H9 (cell line): ENCODE measurements at regions not wholly inside any gene's neighbourhood (a gene's known extent, or its start where the extent isn't known, plus 50 kb on each side); places are given as distances from the start of the nearest gene placed in this dataset.

ENCODE experiments used
- DNase-seq: peaks from one replicate; pipeline ENCODE4 v3.0.0-alpha.2; 2017
- H2AFZ ChIP-seq: one replicate; pipeline ENCODE4 v1.6.1; 2013; ENCODE audit warnings: mild to moderate bottlenecking, low read length, control low read depth, moderate library complexity
- H2AK5ac ChIP-seq: 2 replicates; pipeline ENCODE4 v1.6.1; 2013; ENCODE audit warnings: low read length, control low read depth, mixed read lengths; ENCODE audit not compliant: insufficient read length
- H2BK120ac ChIP-seq: one replicate; pipeline ENCODE4 v1.6.1; 2013; ENCODE audit warnings: low read depth, mild to moderate bottlenecking, low read length, control low read depth, inconsistent platforms; ENCODE audit not compliant: poor library complexity, severe bottlenecking
- H2BK12ac ChIP-seq: 2 replicates; pipeline ENCODE4 v1.6.1; 2013; ENCODE audit warnings: low read length, control low read depth, mixed read lengths, low read depth; ENCODE audit not compliant: insufficient read length
- H2BK15ac ChIP-seq: 2 replicates; pipeline ENCODE4 v1.6.1; 2013; ENCODE audit warnings: low read depth, low read length, control low read depth
- H2BK20ac ChIP-seq: one replicate; pipeline ENCODE4 v1.6.1; 2013; ENCODE audit warnings: low read depth, mild to moderate bottlenecking, low read length, control low read depth, inconsistent platforms; ENCODE audit not compliant: poor library complexity, severe bottlenecking
- H2BK5ac ChIP-seq: 2 replicates; pipeline ENCODE4 v1.6.1; 2013; ENCODE audit warnings: low read length, control low read depth, mixed read lengths; ENCODE audit not compliant: insufficient read length
- H3K14ac ChIP-seq: 2 replicates; pipeline ENCODE4 v1.6.1; 2013; ENCODE audit warnings: low read length, control low read depth; ENCODE audit not compliant: insufficient read depth
- H3K18ac ChIP-seq: 2 replicates; pipeline ENCODE4 v1.6.1; 2013; ENCODE audit warnings: low read depth, mild to moderate bottlenecking, mixed read lengths, low read length, control low read depth; ENCODE audit not compliant: insufficient read length
- H3K23ac ChIP-seq: 2 replicates; pipeline ENCODE4 v1.6.1; 2013; ENCODE audit warnings: low read length, control low read depth, mixed read lengths, low read depth; ENCODE audit not compliant: insufficient read length
- H3K23me2 ChIP-seq: 2 replicates; pipeline ENCODE4 v1.6.1; 2013; ENCODE audit warnings: low read depth, mild to moderate bottlenecking, mixed read lengths, low read length, control low read depth; ENCODE audit not compliant: insufficient read length, poor library complexity, severe bottlenecking
- H3K27ac ChIP-seq: 2 replicates; pipeline ENCODE4 v1.5.1; 2013; ENCODE audit warnings: low read length, control low read depth, mixed read lengths, low read depth; ENCODE audit not compliant: insufficient read length
- H3K27me3 ChIP-seq: 2 replicates; pipeline ENCODE4 v1.6.1; 2013; ENCODE audit warnings: low read length, control low read depth, inconsistent platforms; ENCODE audit not compliant: insufficient read depth
- H3K4ac ChIP-seq: 2 replicates; pipeline ENCODE4 v1.6.1; 2013; ENCODE audit warnings: low read depth, mild to moderate bottlenecking, control low read depth, inconsistent platforms, low read length, moderate library complexity
- H3K4me1 ChIP-seq: 2 replicates; pipeline ENCODE4 v1.6.1; 2013; ENCODE audit warnings: low read length, control low read depth, inconsistent platforms; ENCODE audit not compliant: insufficient read depth
- H3K4me2 ChIP-seq: 2 replicates; pipeline ENCODE4 v1.6.1; 2013; ENCODE audit warnings: low read length, control low read depth, mixed read lengths; ENCODE audit not compliant: insufficient read length, insufficient read depth
- H3K56ac ChIP-seq: 2 replicates; pipeline ENCODE4 v1.6.1; 2013; ENCODE audit warnings: low read depth, mild to moderate bottlenecking, mixed read lengths, low read length, control low read depth; ENCODE audit not compliant: insufficient read length
- H3K79me1 ChIP-seq: 2 replicates; pipeline ENCODE4 v1.6.1; 2013; ENCODE audit warnings: low read depth, mild to moderate bottlenecking, moderate library complexity, low read length, control low read depth, inconsistent platforms; ENCODE audit not compliant: insufficient read depth, poor library complexity, severe bottlenecking
- H3K79me2 ChIP-seq: 2 replicates; pipeline ENCODE4 v1.6.1; 2013; ENCODE audit warnings: low read length, control low read depth, inconsistent platforms; ENCODE audit not compliant: insufficient read depth
- H3K9ac ChIP-seq: 2 replicates; pipeline ENCODE4 v1.6.1; 2013; ENCODE audit warnings: low read length, control low read depth, mixed read lengths; ENCODE audit not compliant: insufficient read length; ENCODE audit errors: extremely low read depth
- H3K9me3 ChIP-seq: one replicate; pipeline ENCODE4 v1.6.1; 2013; ENCODE audit warnings: low read depth, low read length, inconsistent platforms; ENCODE audit not compliant: control insufficient read depth
- H3T11ph ChIP-seq: one replicate; pipeline ENCODE4 v1.6.1; 2013; ENCODE audit warnings: mild to moderate bottlenecking, low read length, control low read depth, inconsistent platforms
- H4K20me1 ChIP-seq: one replicate; pipeline ENCODE4 v1.6.1; 2013; ENCODE audit not compliant: control insufficient read depth, insufficient read length, insufficient read depth
- H4K5ac ChIP-seq: 2 replicates; pipeline ENCODE4 v1.6.1; 2013; ENCODE audit warnings: low read depth, mild to moderate bottlenecking, mixed read lengths, low read length, control low read depth; ENCODE audit not compliant: insufficient read length
- H4K8ac ChIP-seq: replicated peaks from 2 replicates; pipeline ENCODE4 v1.6.1; 2013; ENCODE audit warnings: low read length, control low read depth, mixed read lengths, low read depth; ENCODE audit not compliant: insufficient read length
- H4K91ac ChIP-seq: 2 replicates; pipeline ENCODE4 v1.6.1; 2013; ENCODE audit warnings: low read depth, mild to moderate bottlenecking, moderate library complexity, mixed read lengths, low read length, control low read depth; ENCODE audit not compliant: insufficient read length
- H3K27ac Mint-ChIP-seq, 3 experiments: 2 replicates in 2 of 3; 3 replicates in 1 of 3; pipeline ENCODE4 v1.8.0; 2020 to 2021; ENCODE audit warnings: mixed read lengths in 3 of 3, mild to moderate bottlenecking in 1 of 3, moderate library complexity in 1 of 3
- H3K27me3 Mint-ChIP-seq: 2 replicates; pipeline ENCODE4 v1.8.0; 2021; ENCODE audit warnings: low read depth, mild to moderate bottlenecking, moderate library complexity, mixed read lengths
- H3K36me3 Mint-ChIP-seq, 3 experiments: 2 replicates in 2 of 3; 3 replicates in 1 of 3; pipeline ENCODE4 v1.8.0; 2020 to 2021; ENCODE audit warnings: low read depth in 3 of 3, mixed read lengths in 3 of 3; ENCODE audit not compliant: insufficient read depth in 1 of 3
- H3K4me1 Mint-ChIP-seq, 2 experiments: 2 replicates each; pipeline ENCODE4 v1.8.0; 2020; ENCODE audit warnings: mixed read lengths in 2 of 2
- H3K4me3 Mint-ChIP-seq, 2 experiments: 2 replicates in 1 of 2; 3 replicates in 1 of 2; pipeline ENCODE4 v1.8.0; 2020 to 2021; ENCODE audit warnings: mild to moderate bottlenecking in 2 of 2, mixed read lengths in 2 of 2, moderate library complexity in 1 of 2
- H3K9me3 Mint-ChIP-seq, 2 experiments: 2 replicates in 1 of 2; 3 replicates in 1 of 2; pipeline ENCODE4 v1.8.0; 2020; ENCODE audit warnings: mild to moderate bottlenecking in 2 of 2, mixed read lengths in 2 of 2, moderate library complexity in 1 of 2
- WGBS: extraction: QIAGEN DNeasy Blood & Tissue Kit; methylation state at CpG from one replicate; pipeline ENCODE4 v1.1.7; 2013; ENCODE audit warnings: missing lambda C conversion rate, low lambda C conversion rate, mixed read lengths; ENCODE audit not compliant: insufficient read length; ENCODE audit errors: extremely low coverage; 5-methylcytosine and 5-hydroxymethylcytosine counted together
- TF ChIP-seq, protein P1 (sequence below): fragments of 200-600 bp; sonication (generic); conservative IDR thresholded peaks from 3 replicates; pipeline ENCODE4 v1.8.0; 2021; ENCODE audit warnings: antibody characterized with exemption, mild to moderate bottlenecking

DNA sequence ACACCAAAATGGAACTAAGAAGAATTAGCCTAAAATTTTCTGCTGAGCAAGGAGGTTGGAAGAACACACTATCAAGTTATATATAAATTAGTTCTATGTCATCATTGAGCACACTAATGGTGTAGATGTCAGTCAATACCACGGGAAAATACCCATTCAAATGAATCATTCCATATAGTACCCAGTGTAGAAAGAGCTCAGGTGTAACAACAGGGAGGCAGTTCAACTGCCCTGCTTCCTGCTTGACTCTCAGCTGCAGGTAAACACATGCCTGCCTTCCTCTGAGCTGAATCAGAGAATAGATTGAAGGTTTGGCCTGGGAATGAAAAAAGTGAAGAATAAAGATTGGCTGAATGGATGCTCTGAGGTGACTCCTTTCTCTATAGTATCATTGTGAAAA lies 1088.0 kb downstream of the AGBL1 start:
- no CpG with 5 or more reads among the region's 1 CpG for WGBS
- Histone ChIP-seq H2BK12ac (no peak overlapping the region), H4K8ac (no peak overlapping the region), H3K79me2 (no peaks in the 10 kb centered on the region), H3K23ac (no peak overlapping the region), H4K91ac (no peak overlapping the region), H3K23me2 (no peaks in the 10 kb centered on the region), H2BK5ac (no peak overlapping the region), H2BK120ac (no peak overlapping the region), H3K27me3 (no peaks in the 10 kb centered on the region), H2AFZ (no peak overlapping the region), H3K79me1 (no peaks in the 10 kb centered on the region), H3K4ac (no peak overlapping the region), H3K9ac (no peak overlapping the region), H3K9me3 (no peaks in the 10 kb centered on the region), H3T11ph (no peak overlapping the region), H2BK15ac (no peak overlapping the region), H3K27ac (no peak overlapping the region), H3K18ac (no peak overlapping the region), H3K14ac (no peak overlapping the region), H3K56ac (no peak overlapping the region), H3K4me2 (no peak overlapping the region), H2BK20ac (no peak overlapping the region), H2AK5ac (no peak overlapping the region), H3K4me1 (no peaks in the 10 kb centered on the region), H4K5ac (no peak overlapping the region), H4K20me1 (no peaks in the 10 kb centered on the region)
- Mint-ChIP-seq H3K4me1 (no peaks in the 10 kb centered on the region), H3K9me3 (no peaks in the 10 kb centered on the region), H3K36me3 (no peaks in the 10 kb centered on the region), H3K27ac (no peak overlapping the region), H3K4me3 (no peak overlapping the region), H3K27me3 (no peaks in the 10 kb centered on the region; the same call in 1 of the 2 replicates)
- DNase-seq: no peak
- TF ChIP-seq, protein P1, sequence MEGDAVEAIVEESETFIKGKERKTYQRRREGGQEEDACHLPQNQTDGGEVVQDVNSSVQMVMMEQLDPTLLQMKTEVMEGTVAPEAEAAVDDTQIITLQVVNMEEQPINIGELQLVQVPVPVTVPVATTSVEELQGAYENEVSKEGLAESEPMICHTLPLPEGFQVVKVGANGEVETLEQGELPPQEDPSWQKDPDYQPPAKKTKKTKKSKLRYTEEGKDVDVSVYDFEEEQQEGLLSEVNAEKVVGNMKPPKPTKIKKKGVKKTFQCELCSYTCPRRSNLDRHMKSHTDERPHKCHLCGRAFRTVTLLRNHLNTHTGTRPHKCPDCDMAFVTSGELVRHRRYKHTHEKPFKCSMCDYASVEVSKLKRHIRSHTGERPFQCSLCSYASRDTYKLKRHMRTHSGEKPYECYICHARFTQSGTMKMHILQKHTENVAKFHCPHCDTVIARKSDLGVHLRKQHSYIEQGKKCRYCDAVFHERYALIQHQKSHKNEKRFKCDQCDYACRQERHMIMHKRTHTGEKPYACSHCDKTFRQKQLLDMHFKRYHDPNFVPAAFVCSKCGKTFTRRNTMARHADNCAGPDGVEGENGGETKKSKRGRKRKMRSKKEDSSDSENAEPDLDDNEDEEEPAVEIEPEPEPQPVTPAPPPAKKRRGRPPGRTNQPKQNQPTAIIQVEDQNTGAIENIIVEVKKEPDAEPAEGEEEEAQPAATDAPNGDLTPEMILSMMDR: no peak
